ENCODE measurements at regions not wholly inside any gene's neighbourhood (a gene's known extent, or its start where the extent isn't known, plus 50 kb on each side); places are given as distances from the start of the nearest gene placed in this dataset.

DNA sequence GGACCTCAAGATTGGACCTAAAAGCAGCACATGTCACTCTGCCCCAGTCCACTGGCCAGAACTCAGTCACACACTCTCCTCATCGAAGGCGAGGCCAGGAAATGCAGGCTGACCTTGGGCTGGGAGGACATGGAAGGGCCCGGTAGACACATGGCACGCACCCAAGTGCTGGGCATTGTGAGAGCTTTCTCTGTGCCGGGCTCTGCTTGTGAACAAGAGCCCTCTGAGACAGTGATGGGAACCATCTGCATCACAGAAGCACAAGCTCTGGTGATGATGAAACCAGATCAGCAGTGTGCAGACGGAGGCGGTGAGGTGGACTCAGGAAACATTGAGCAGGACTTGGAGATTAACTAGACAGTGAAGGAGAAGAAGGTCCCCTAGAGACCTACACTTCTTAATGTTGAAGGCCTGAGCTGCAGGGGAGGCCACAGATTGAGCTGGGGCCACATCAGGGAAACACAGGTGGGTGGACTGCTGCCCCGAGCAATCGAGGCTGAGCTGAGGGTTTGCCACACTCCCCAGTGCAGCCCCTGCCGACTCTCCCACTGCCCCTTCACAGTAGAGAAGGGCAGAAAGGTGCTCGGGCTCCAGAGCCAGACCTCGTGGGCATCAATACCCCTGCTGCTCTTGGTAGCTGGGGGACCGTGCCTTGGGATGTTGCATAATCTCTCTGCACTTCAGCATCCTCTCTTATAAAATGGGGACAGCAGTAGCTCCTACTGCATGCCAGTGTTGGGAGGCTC, 1460.5 kb downstream of the TBC1D22A start:
- TF ChIP-seq, protein P1, sequence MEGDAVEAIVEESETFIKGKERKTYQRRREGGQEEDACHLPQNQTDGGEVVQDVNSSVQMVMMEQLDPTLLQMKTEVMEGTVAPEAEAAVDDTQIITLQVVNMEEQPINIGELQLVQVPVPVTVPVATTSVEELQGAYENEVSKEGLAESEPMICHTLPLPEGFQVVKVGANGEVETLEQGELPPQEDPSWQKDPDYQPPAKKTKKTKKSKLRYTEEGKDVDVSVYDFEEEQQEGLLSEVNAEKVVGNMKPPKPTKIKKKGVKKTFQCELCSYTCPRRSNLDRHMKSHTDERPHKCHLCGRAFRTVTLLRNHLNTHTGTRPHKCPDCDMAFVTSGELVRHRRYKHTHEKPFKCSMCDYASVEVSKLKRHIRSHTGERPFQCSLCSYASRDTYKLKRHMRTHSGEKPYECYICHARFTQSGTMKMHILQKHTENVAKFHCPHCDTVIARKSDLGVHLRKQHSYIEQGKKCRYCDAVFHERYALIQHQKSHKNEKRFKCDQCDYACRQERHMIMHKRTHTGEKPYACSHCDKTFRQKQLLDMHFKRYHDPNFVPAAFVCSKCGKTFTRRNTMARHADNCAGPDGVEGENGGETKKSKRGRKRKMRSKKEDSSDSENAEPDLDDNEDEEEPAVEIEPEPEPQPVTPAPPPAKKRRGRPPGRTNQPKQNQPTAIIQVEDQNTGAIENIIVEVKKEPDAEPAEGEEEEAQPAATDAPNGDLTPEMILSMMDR (IDR thresholded peaks at IDR 0.05) = no peak
- TF ChIP-seq, protein P2, sequence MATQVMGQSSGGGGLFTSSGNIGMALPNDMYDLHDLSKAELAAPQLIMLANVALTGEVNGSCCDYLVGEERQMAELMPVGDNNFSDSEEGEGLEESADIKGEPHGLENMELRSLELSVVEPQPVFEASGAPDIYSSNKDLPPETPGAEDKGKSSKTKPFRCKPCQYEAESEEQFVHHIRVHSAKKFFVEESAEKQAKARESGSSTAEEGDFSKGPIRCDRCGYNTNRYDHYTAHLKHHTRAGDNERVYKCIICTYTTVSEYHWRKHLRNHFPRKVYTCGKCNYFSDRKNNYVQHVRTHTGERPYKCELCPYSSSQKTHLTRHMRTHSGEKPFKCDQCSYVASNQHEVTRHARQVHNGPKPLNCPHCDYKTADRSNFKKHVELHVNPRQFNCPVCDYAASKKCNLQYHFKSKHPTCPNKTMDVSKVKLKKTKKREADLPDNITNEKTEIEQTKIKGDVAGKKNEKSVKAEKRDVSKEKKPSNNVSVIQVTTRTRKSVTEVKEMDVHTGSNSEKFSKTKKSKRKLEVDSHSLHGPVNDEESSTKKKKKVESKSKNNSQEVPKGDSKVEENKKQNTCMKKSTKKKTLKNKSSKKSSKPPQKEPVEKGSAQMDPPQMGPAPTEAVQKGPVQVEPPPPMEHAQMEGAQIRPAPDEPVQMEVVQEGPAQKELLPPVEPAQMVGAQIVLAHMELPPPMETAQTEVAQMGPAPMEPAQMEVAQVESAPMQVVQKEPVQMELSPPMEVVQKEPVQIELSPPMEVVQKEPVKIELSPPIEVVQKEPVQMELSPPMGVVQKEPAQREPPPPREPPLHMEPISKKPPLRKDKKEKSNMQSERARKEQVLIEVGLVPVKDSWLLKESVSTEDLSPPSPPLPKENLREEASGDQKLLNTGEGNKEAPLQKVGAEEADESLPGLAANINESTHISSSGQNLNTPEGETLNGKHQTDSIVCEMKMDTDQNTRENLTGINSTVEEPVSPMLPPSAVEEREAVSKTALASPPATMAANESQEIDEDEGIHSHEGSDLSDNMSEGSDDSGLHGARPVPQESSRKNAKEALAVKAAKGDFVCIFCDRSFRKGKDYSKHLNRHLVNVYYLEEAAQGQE (IDR thresholded peaks at IDR 0.05; ENCODE audit: insufficient read depth in 1 of 2, low read depth in 2 of 2, low read length in 1 of 2) = no peak
- no peak for TF ChIP-seq SIN3A (IDR thresholded peaks at IDR 0.05; ENCODE audit: borderline replicate concordance, insufficient read depth, low read depth, low read length)
- no peak for TF ChIP-seq POLR2AphosphoS5 (IDR thresholded peaks at IDR 0.05; ENCODE audit: low read depth, low read length)
- TF ChIP-seq TCF7L2 (IDR thresholded peaks at IDR 0.05; ENCODE audit: low read depth, low read length) = no peak

Data from Panc1 (cell line).